ENCODE measurements at regions not wholly inside any gene's neighbourhood (a gene's known extent, or its start where the extent isn't known, plus 50 kb on each side); places are given as distances from the start of the nearest gene placed in this dataset.

DNA sequence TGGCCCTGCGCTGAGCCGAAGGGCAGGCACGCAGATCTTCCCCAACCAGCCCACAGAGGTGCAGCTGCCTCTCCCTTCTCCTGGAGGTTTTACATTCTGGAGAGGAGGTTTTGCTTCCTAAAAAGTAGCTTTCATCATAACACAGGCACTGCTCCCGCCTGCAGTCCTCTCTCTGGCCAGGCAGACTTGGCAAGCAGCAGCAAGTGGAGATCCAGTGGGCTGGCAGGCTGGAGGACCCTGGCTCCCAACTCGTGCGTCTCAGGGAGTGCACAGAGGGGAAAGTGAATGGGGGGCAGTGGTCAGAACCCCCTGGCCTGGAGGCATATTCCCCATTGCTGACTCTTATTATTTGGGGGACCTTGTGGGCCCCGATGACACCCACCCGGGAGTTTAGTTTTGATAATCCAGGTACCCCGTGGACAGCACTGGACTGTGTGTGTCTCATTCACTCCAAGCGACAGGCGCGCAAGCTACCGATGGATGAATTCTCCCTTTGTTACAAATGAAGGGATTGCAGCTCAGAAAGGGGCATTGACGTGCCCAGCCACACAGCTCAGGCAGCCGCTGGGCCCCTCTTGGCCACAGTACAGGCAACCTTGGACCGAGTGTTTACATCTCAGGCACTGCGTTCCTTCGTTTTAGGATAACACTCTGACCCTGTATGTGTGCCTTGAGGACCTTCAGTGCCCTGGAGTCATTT is 1223.9 kb downstream of the BRD1 start:
- DNase-seq: no peak

DNA sequence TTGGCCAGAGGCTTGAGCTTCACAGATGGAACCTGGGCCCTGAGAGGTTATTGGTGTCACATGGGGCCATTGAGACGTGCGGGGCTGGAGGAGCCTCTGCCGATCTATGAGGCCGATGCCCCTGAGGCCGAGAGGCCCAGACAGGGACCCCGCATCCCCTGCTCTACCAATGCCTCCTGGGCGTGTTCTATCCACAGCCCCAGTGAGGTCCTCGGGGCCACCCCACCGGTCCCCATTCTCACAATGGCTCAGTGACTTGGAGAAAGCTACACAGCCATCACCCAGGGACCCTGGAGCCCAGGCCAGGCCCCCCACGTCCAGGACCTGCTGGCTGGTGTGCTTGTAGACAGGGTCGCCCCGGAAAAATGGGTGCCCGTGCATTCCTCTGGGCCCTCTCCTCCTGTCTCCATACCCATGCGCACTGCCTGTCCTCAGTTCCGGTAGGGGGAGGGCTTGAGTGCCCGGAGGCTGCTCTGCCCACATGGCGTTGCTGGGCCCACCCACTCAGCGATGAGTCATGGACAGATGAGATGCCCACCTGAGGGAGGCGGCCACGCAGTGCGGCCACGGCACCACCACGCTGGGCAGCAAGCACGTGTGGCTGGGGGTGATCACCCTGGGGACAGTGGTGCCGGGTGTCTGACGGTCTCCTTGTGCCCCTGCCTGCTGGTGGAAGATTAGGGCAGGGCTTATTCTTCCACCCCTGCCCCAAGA is 1224.7 kb downstream of the BRD1 start:
- DNase-seq: no peak

DNA sequence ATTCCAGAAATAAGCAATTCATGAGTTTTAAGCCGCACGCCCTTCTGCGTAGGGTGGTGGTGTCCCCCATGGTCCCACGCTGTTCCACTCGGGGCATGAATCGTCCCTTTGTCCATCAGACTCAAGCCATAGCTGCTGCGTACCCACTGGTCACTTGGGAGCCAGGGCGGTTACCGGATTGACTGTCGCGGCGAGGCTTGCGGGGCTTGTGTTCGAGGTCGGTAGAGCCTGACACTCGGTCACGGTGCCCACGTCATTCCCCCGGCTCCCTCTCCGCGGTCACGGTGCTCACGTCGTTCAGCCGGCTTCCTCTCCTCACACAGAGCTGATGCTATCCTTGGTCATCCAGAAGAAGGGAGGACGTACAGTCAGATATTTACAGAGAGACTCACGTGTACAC is 1227.0 kb downstream of the BRD1 start:
- no peak for DNase-seq

DNA sequence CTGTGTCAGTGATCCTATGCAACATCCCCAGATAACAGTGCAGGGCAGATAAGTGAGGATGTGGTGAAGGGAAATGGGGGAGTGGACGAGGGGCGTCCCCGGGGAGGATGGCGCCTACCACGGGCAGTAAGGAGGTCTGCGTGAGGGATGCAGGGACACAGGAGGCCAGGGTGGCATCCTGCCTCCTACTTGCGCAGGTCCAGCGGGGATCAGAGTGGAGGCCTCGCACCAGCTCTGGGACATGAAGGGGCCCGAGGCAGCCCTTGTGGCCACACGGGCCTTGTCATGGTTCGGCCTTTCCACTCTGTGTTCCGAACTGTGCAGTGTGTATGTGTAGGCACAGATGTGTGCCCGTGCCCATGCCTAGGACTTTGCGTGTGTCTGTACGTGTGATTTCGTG is 1227.5 kb downstream of the BRD1 start:
- DNase-seq: no peak

DNA sequence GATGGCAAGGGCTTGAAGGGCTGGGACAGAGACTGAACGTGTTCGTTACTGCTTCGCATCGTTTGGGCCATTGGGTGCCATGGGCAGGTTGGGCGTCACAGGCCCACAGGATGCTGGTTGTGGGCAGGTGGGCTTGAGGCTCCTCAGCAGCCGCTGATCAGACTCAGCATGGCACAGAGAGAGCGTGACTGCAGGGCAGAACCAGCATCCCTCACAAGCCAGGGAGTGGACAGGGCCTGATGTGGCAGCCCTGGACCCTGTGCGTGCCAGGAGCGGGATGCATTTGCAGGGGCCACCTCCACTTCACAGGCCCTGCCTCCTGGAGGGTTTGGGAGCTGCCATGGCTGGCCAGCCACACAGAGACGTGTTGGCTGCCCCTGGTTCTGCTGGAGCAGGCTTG is 1228.3 kb downstream of the BRD1 start:
- DNase-seq: no peak

DNA sequence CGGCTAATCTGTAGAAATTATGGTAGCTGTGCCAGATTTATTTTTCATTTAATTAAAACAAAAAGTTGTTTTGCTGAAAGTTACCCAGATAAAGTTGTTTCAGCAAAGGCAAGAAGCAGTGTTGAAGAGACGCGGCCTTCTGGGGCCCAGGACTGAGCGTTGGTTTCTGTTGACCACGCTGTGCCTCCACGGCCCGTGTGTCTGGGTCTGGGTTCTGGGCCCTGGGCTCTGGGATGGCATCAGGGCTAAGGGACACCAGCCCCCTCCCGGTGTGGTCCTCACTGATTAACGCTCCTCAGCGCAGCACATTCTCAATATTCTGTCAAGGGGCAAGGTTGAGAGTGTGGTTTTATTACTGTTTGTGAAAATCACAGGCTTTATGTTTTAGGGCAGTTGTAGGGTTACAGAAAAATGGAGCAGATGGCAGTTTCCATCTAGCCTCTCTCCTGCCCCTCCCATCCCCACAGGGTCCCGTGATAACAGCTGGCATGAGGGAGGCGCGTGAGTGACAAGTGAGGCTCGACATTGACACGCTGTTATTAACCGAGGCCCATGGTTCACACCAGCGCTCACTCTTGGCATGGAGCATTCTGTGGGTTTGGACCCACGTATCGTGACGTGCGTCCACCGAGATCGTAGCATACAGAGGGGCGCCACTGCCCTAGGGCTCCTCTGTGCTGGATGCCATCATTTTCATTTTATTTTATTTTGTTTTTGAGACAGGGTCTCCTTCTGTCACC is 1231.4 kb downstream of the BRD1 start:
- no peak for DNase-seq

DNA sequence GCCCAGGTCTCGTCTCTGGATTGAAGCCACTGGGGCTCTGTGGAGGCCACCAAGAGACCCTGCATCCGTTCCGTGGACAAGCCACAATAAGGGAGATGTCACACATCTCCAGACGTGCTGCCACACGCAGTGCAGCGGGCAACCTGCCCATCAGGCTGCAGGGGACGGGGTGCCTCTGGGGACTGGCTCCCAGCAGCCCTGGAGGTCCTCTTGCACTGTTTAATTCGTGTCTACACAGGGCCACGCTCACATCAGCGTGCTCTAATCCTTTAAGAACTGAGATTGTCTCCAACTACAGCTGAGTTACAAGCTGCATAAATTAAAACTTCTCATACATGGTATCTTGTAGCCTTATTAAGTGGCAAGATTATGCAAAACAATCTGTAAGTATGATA is 1232.2 kb downstream of the BRD1 start:
- DNase-seq: no peak

DNA sequence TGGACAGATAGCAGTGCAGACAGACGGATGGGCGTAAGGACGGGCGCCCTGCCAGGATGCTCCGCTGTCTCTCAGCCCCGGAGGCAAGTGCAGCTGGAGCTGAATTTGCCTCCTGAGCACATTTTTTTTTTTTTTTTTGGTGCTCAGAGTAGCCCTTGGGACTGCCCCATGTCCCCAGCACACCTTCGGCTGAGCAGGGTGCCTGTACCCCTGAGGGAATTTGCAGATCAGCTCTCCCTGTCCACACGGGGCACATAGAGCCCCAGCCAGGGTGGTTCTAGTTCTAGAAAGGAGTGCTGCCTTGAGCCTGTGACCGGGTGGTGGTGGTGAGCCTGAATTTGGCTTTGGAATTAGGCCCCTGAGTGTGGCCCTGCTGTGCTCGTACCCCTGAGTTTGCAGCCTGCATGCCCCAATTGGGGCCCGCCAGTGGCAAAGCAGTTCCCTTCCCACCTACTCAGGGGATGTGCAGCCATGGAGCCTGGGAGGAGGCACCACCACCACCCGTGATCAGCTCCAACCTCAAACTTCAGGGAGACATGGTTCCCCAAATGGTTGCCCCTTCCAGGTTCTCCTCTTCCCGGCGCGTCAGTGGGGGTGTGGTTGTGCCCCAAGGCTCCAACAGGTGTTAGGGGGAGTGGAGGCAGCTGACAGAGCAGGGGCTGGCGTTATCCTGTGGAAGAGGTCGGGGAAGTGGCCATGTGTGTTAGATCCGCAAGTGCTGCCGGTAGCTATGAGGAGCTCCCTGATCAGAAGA is 1232.7 kb downstream of the BRD1 start:
- DNase-seq: no peak

DNA sequence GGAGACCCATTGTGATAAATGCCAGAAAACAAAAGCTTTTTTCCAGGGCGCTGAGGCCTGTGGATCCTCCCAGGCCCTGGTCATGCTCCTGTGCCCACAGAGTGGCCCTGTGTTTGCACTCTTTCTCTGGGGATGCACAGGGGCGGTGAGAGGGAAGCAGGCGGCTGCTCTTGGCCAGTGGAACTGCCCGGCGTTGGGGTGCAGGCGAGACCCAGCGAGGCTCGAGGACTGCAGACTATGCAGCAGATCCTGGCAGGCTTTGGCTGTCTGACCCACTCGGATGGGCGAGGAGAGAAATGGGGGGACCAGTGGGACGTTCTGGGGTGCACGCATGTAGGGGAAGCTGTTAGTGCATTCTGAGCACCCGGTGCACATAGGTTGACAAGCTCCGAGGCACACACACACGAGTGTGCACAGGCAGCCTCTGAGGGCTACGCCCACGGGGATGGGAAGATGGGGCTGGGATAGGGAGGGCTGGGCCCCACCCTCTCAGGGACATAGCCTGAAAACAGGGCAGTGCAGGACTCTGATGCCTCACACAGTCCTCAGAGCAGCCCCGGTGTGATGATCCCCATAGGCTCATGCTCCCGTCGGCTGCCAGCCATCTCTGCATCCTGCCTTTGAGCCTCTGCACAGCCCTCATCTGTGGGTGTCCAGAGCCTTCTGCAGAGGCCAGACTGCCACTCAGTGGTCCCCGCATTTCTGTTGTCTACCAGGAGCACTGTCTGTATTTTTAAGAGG is 1233.5 kb downstream of the BRD1 start:
- no peak for DNase-seq

DNA sequence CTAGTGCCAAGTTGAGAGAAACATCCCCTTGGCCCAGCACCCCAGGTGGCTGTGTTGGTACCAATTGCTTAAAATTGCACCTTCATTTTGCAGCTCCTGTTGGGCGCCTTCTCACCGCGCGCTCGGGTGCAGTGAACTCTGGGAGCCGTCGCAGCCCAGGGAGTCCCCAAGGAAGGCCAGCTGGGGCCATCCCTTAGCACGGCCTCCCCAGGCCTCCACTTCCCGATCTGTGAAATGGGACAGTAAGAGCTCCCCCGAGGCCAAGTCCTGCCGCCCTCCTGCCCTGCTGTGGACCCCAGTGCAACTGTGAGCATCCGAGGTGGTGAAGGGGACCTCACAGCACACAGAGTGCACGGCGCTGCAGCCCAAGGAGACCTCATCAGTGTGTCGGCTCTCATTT is 1234.1 kb downstream of the BRD1 start:
- DNase-seq: no peak

DNA sequence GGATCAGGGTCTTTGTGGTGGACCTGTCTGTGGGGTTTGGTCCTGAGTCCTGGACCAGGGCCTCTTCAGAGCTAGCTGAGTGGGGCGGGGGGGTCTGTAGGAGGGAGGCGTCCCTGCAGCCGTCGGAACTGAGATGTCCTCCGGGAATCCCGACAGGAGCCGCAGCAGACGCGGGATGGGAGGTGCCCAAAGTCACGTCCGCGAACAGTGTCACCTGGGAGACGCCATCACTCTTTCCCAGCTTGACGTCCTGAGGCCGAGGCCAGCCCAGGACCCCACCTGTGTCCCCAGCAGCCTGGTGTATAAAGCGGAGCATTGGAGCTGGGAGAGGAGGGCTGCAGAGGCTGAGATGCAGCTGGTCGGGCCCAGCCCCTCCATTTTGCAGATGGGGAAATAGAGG is 1234.7 kb downstream of the BRD1 start:
- DNase-seq: no peak

DNA sequence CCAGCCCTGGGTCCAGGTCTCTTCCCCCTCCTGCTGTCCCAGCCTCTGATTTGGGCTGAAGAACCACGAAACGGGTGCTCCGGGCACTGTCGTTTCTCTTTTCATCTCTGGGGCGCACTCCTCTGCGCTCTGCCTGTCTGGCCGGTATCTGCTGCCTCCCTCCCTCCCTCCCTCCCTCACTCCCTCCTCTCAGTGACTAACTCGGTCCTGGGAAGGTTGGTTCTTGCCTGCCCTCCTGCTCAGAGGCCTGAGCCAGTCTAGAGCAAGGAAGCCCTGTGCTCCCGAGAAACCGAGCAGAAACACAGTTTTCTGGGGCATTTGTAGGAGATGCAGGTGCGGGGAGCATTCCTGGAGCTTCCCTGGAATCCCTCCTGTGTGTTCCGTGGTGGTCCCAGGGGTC is 1235.2 kb downstream of the BRD1 start:
- no peak for DNase-seq

DNA sequence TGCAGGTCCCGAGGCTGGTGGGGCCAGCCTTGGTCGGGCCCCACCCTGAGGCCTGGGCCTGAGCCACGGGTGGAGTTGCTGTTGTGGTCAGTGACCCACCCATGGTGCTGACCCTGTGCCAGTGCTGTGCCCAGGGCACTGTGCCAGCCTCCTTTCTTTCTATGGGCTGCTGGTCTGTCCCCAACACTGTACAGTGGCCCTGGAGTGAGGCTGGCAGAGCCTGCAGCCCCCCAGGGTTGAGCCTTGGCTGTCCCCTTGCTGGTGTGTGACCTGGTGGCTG is 1235.7 kb downstream of the BRD1 start:
- no peak for DNase-seq

DNA sequence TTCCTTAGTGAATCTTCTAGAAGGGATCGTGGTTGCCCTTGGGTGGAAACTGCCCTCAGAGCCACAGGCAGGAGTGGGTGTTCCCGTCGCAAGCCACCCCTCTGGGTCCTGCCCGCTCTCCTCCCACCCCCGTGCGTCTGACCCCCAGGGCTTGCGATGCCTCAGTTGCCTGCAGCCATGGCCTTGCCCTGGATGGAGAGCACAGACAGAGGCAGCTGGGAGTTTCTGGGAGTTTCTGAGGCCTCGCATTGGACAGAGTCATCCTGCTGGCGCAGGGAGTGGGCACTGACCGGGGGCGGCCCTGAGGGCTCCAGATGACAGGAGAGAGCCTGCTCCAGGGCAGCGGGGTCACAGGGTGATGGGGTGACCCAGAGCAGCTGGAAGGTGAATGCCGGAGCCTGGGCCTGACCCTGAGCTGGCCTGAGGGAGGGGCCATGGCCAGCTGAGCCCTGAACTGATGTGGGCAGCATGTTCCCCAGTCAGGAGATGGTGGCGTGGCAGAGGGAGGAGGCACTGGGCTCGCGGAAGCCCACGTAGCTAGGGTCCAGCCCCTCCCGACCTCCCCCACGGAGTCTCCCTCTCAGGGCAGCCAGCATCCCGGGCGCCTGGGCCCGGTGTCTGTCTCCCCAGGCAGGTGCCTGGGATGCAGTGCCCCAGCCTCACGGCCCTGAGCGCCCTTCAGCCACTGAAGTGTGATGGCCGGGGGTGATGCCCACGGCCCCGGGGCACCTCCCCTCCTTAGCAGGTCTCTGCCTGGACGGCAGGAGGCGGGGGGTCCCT is 1236.2 kb downstream of the BRD1 start:
- no peak for DNase-seq

DNA sequence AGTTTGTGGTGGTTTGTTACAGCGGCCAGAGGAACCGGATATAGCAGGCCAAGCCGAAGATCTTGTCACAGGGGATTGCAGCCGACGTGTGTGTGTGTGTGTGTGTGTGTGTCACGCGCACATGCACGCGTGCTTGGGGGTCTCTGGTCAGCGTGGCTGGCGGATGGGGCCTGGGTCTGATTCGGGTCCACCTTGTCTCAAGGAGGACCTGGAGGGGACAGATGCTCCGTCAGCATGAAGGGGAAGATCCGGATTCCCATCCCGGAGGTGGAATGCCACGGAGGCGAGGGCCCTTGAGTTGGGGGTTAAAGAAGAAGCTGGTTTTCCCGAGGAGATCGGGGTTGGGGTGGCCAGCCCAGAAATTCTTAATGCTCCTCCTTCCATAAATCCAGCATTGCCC is 1237.8 kb downstream of the BRD1 start:
- no peak for DNase-seq

DNA sequence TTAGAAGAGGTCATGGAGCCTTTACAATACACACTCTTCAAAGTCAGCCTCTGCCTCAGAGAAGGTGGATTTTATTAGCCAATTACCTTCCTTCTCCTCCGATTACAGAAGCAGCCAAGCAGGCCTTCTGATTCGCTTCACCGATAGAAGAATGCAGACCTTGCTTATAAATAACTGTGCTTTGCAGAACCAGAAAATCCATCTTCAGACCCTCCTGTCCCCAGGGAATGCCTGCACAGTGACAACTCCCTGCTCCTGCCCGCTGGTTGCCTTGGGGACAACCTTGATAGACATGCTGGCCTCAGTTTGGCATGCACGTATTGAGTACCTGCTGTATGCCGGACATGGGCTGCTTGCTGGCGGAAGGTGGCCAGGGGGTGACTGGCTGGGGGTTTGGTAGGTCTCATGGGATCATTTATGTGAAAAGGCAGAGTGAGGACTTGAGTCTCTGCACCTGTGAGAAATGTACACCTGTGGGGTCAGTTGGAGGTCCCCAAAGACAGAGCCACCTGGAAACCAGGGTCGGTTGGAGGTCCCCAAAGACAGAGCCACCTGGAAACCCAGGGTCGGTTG is 1238.7 kb downstream of the BRD1 start:
- no peak for DNase-seq

DNA sequence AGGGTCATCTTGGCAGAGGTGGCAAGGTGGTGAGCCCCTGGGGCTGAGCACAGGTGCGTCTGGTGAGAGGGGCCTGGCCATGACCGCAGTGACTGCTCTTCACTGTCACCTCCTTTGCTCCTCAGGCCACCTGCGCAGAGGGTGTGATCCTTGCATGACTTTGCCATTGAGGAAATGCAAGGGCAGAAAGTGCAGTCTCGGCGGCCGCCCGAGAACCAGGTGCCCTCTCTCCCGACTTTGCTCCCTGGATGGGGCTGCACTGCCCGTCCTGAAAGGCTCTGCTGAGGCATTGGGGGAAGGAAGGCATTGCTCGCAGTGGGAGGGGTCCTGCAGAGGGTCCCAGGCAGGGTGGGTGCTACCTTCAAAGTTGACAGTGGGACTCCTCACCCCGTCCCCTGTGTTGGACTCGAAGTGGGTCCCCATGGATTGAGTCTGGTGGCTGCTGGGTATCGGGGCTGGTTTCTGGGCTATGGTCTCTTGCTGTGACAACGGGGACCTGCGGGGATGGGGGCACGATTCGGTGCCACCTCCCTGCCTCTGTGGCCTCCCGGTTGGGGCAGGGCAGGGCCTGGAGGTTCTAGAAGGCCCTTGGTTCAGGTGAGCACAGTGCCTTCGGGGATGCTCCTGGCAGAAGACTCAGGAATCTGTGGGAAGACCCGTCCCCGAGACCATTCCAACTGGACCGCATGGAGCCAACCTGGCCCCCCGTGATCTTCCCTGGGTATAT is 1239.4 kb downstream of the BRD1 start:
- no peak for DNase-seq

DNA sequence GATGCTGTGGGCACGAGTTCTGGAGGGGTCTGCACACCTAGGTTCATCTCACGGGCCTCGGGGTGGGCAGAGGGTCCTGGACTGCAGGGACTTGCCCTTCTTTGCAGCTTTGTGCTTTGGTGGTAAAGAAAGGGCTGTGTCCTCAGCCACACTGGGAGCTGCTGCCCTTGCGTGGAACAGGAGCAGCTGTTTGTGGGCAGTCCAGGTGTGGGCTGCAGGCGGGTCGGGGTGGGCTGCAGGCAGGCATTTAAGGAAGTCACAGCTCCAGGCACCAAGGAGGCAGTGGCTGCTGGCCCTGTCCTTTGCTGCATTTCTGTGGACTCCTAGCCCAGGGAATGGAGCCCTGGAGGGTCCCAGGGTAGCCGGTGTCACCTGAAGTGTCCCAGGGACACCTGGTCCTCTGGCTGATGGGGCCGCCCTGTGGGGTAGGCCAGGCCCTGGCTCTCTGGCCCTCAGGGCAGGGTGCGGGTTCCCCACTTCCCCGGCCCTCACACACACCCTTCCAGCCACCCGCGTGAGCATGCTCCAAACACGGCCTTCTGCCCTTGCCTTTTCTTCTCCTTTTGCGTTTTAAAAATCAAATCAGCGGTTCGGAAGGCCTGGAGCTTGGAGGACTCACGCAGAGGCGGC is 1240.3 kb downstream of the BRD1 start:
- DNase-seq: no peak

DNA sequence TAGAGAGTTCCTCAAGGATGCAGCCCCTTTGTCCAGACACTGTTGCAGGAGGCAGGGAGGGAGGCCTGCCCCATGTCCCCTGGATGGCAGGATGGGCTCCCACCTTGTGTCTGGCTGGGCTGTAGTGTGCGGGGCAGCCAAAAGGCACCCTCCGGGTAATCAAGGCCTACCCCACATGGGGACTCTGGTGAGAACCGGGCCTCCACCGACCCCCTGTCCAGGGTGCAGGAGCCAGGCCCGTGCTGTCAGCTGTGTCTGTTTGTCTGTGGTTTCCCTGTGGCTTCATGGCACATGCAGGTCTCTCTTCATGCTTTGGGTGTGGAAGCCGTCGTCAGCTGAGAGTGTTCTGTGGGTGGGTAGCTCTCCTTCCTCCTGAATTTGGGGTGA is 1240.9 kb downstream of the BRD1 start:
- no peak for DNase-seq
